Heart left ventricle (tissue), 16 donors: ENCODE measurements at regions not wholly inside any gene's neighbourhood (a gene's known extent, or its start where the extent isn't known, plus 50 kb on each side); places are given as distances from the start of the nearest gene placed in this dataset.
A peak's percentile ranks its signal among the peaks of the same experiment; 100 is the strongest.

Experiments
- ATAC-seq, 4 donors: fragments of 200-7000 bp; cut with Tn5 transposase; one replicate each; pipeline ENCODE4 v1.9.1; 2020 to 2022; ENCODE audit warnings: moderate library complexity in 4 of 4, mild to moderate bottlenecking in 3 of 4, moderate number of reproducible peaks in 1 of 4
- DNase-seq, 5 donors: peaks; one replicate each; pipeline ENCODE4 v3.0.0-alpha.2; 2020
- H3K27ac ChIP-seq, 12 donors: fragments of 200-600 bp; sonication (generic) in 4 of 12; one replicate each; pipeline versions ENCODE4 v1.5.0 to v1.8.0; 2016 to 2022; ENCODE audit warnings: mild to moderate bottlenecking in 2 of 12
- H3K27me3 ChIP-seq, 9 donors: fragments of 200-600 bp; sonication (generic) in 2 of 9; one replicate each; pipeline versions ENCODE4 v1.5.1 to v1.8.0; 2016 to 2022; ENCODE audit warnings: mild to moderate bottlenecking in 3 of 9
- H3K36me3 ChIP-seq, 9 donors: fragments of 200-600 bp; sonication (generic) in 2 of 9; one replicate each; pipeline versions ENCODE4 v1.5.0 to v1.8.0; 2018 to 2022; ENCODE audit warnings: mild to moderate bottlenecking in 2 of 9
- H3K4me1 ChIP-seq, 12 donors: fragments of 200-600 bp; sonication (generic) in 4 of 12; one replicate each; pipeline versions ENCODE4 v1.5.0 to v1.8.0; 2016 to 2022; ENCODE audit warnings: mild to moderate bottlenecking in 3 of 12
- H3K4me3 ChIP-seq, 12 donors: fragments of 200-600 bp; sonication (generic) in 4 of 12; one replicate each; pipeline versions ENCODE4 v1.5.0 to v1.8.0; 2017 to 2022; ENCODE audit warnings: mild to moderate bottlenecking in 9 of 12, moderate library complexity in 4 of 12
- H3K9me3 ChIP-seq, 12 donors: fragments of 200-600 bp; sonication (generic) in 4 of 12; one replicate each; pipeline versions ENCODE4 v1.5.0 to v1.8.0; 2016 to 2022; ENCODE audit warnings: mild to moderate bottlenecking in 1 of 12
- POLR2A ChIP-seq, 2 donors: fragments of 450-650 bp; IDR thresholded peaks; one replicate each; pipeline ENCODE4 v1.6.1; 2017; ENCODE audit warnings: antibody characterized with exemption in 2 of 2, mild to moderate bottlenecking in 2 of 2, moderate library complexity in 2 of 2
- WGBS, 4 donors: extraction: QIAGEN DNeasy Blood & Tissue Kit in 2 of 4; methylation state at CpG; one replicate each; pipeline versions ENCODE4 v1.1.5 to v1.1.7; 2013 to 2018; 5-methylcytosine and 5-hydroxymethylcytosine counted together
- intact Hi-C, 10 donors: fragments of 100-400 bp; cut with DNase I; formaldehyde crosslinking; loops; one replicate each; pipeline versions ENCODE4 v1.11.1 to v1.14.2; 2022
- TF ChIP-seq, protein P1 (sequence below), 12 donors: fragments of 200-600 bp; sonication (generic) in 4 of 12; IDR thresholded peaks; one replicate each; pipeline versions ENCODE4 v1.5.0 to v1.8.0; 2018 to 2022; ENCODE audit warnings: antibody characterized with exemption in 12 of 12, mild to moderate bottlenecking in 5 of 12
- donor health status: ischemic (EF 13 %, LVEDD 7.1; RV severe dilation, severe dysfunction).
- donor health status: healthy with polysubstance abuse.
- donor health status: DM: no; HTN: yes; CAD: no.
- donor health status: DM: no; HTN: no; CAD: no.
- donor health status: ischemic (EF 25% LVEDD 6.9; RV normal size, moderate dysfunction).
- donor health status: ischemic (EF 25% LVEDD 5.7; RV mildly dilated, moderate dysfunction).
- donor health status: healthy.
- donor health status: DM: yes; HTN: yes; CAD: no.
- donor health status: ischemic (EF 35%, LVEDD 5.7; RV mildly dilated, moderate dysfunction).
- donor health status: nonischemic (EF 11% LVEDD 7.7; RV severe dilation, severe dysfunction).
- donor health status: DM: yes; HTN: yes; CAD: no.
- donor health status: PGD.
- donor health status: ischemic (EF 29% LVEDD 5.4; RV normal size, mild dysfunction).
- donor health status: nonischemic (EF 23%, LVEDD 6.1; RV moderate dilation, normal function).

DNA sequence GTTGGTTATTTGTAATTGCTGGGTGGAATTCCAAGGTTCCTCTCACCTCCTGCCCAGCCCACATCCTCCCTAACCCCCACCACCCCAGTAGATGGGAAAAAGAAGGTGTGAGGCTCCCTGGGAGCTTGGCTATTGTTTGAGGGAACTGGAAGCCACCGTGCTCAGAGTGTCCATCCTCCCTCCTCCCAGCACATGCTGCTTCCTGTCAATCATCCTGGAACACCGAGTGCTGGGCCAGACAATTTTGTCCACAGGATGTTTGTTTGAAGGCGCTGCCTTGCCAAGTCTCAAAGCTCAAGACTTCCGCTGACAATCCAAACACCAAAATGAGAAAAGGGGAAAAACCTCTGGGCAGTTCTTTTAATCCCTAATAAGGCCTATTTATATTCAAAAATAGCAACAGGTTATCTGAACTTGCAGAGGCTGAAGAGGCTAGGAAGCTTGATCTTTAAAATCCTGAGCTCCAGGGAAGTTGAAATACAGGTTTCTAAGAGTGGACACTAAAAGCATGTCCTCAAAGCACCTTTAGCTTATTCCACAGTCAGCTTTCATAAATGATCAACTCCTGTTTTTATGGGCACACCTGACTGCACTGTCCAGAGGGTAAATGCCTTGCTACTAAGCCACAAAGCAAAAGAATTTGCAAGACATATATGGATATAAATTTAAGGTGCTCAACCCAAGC is 286.7 kb downstream of the NFIB start:
- WGBS, 4 donors, result 10 to 17% (median 13%) methylated on average over 4 of the region's 4 CpGs
- TF ChIP-seq, protein P1, sequence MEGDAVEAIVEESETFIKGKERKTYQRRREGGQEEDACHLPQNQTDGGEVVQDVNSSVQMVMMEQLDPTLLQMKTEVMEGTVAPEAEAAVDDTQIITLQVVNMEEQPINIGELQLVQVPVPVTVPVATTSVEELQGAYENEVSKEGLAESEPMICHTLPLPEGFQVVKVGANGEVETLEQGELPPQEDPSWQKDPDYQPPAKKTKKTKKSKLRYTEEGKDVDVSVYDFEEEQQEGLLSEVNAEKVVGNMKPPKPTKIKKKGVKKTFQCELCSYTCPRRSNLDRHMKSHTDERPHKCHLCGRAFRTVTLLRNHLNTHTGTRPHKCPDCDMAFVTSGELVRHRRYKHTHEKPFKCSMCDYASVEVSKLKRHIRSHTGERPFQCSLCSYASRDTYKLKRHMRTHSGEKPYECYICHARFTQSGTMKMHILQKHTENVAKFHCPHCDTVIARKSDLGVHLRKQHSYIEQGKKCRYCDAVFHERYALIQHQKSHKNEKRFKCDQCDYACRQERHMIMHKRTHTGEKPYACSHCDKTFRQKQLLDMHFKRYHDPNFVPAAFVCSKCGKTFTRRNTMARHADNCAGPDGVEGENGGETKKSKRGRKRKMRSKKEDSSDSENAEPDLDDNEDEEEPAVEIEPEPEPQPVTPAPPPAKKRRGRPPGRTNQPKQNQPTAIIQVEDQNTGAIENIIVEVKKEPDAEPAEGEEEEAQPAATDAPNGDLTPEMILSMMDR (IDR thresholded peaks at IDR 0.05), result no peak
- TF ChIP-seq POLR2A (IDR thresholded peaks at IDR 0.05), result no peak
- H3K9me3 ChIP-seq, result no peaks in the 10 kb centered on the region
- intact Hi-C loops, result loop anchor here in 7 of 10 donors (2.0 to 10.0 kb wide), 12 partner anchors 65 to 592 kb away; partner anchors contain the start of gene NFIB (in 3 of the 7)
- no peaks in the 10 kb centered on the region for H3K36me3 ChIP-seq
- H3K4me1 ChIP-seq, result peaks cover 0 to 62% (median 34%) of the 10 kb centered on the region in 12 donors
- no peak overlapping the region for H3K4me3 ChIP-seq
- peak; percentile 74 to 85 (median 77) for DNase-seq
- ATAC-seq, result peak; percentile 77 to 92 (median 86)
- peak overlapping the region; percentile 54 to 92 (median 82) for H3K27ac ChIP-seq
- H3K27me3 ChIP-seq, result no peaks in the 10 kb centered on the region

DNA sequence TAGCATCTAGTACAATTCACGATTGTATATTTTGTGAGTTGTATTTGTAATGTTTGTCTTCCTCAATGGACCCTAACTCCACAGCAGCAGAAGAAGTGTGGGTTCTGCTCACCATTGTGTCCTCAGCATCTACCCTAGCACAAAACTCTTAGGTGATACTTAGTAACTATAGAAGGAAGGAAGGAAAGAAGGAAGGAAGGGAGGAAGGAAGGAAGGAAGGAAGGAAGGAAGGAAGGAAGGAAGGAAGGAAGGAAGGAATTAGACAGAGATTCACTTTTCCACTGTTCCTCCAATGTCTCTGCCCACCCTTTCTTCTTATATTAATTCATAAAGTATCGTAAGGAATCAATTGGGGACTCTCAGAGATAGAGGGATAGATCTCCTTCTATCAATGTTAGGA is 288.2 kb downstream of the NFIB start:
- no peaks in the 10 kb centered on the region for H3K27me3 ChIP-seq
- DNase-seq (no peak), ATAC-seq (no peak)
- peaks cover 0 to 52% (median 25%) of the 10 kb centered on the region in 12 donors for H3K4me1 ChIP-seq
- H3K9me3 ChIP-seq, result no peaks in the 10 kb centered on the region
- no peak overlapping the region for H3K4me3 ChIP-seq
- no peak for TF ChIP-seq POLR2A (IDR thresholded peaks at IDR 0.05)
- TF ChIP-seq, protein P1 (IDR thresholded peaks at IDR 0.05), result no peak
- WGBS, 4 donors, result 43 to 87% (median 64%) methylated on average over 2 of the region's 2 CpGs
- intact Hi-C loops, result loop anchor here in 7 of 10 donors (2.0 to 10.0 kb wide), 12 partner anchors 67 to 591 kb away; partner anchors contain the start of gene NFIB (in 3 of the 7)
- H3K27ac ChIP-seq, result peak overlapping the region in 5 of 12 donors; percentile 27 to 89 (median 83)
- no peaks in the 10 kb centered on the region for H3K36me3 ChIP-seq

DNA sequence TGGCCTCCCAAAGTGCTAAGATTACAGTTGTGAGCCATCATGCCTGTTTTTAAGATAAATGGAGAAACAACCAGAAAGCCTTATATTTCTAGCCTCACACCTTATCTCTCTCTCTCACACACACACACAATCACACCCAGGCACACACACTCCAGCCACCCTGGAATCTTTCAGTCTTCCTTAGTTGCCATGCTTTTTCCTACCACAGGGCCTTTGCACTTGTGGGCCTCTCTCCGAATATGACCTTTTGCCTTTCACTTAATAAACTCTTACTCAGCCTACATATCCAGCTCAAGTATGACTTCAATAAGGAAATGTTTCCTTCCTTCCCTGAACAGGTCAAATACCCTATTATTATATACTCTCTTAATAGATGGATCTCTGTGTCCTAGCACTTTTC is 290.7 kb downstream of the NFIB start:
- no peak for TF ChIP-seq POLR2A (IDR thresholded peaks at IDR 0.05)
- TF ChIP-seq, protein P1 (IDR thresholded peaks at IDR 0.05), result no peak
- 92 to 99% (median 94%) methylated on average over 1 of the region's 1 CpG for WGBS, 4 donors
- ATAC-seq (no peak), DNase-seq (no peak)
- no peaks in the 10 kb centered on the region for H3K27me3 ChIP-seq
- peaks cover 0 to 36% (median 20%) of the 10 kb centered on the region in 12 donors for H3K4me1 ChIP-seq
- H3K9me3 ChIP-seq, result no peaks in the 10 kb centered on the region
- intact Hi-C loops, result loop anchor here in 5 of 10 donors (10.0 kb wide), 4 partner anchors 118 to 588 kb away; partner anchors contain the start of gene NFIB (in 2 of the 5)
- H3K36me3 ChIP-seq, result no peaks in the 10 kb centered on the region
- H3K4me3 ChIP-seq, result no peak overlapping the region
- no peak overlapping the region for H3K27ac ChIP-seq

DNA sequence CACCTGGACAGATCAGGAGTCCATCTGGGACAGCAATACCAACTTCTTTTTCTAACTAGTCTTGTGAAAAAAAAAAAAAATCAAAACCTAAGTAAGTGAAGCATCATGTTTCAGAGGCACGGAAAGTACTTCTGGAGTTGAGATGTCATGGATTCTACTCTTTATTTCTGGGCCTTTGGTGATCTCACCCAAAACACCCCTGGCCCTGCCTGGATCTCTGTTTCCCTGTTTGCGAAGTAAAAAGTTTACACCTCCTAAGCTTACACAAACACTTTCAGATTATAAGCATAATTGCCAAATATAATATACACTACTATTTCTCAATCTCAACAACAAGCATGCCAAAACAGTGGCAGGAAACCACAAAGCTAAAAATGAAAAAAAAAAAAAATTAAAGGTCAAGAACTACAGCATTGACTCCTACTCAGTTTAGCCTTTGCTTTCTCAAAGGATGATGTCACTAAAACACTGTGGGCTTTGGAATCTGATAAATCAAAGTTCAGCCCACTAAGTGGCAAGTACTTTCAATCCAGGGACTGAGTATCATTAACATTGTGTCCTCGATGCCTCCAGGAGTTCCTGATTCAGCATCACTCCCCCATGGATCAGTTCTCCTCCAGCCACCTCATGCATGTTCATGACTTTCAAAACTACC is 291.9 kb downstream of the NFIB start:
- no peaks in the 10 kb centered on the region for H3K36me3 ChIP-seq
- no peaks in the 10 kb centered on the region for H3K27me3 ChIP-seq
- H3K4me1 ChIP-seq, result peaks cover 0 to 31% (median 12%) of the 10 kb centered on the region in 12 donors
- H3K27ac ChIP-seq, result no peak overlapping the region
- 55 to 81% (median 65%) methylated on average over 3 of the region's 3 CpGs for WGBS, 4 donors
- ATAC-seq (peak in 2 of 4 donors; percentile 27 to 39), DNase-seq (no peak)
- no peak overlapping the region for H3K4me3 ChIP-seq
- H3K9me3 ChIP-seq, result no peaks in the 10 kb centered on the region
- intact Hi-C loops, result loop anchor here in 5 of 10 donors (10.0 kb wide), 4 partner anchors 117 to 587 kb away; partner anchors contain the start of gene NFIB (in 2 of the 5)
- TF ChIP-seq, protein P1 (IDR thresholded peaks at IDR 0.05), result no peak
- TF ChIP-seq POLR2A (IDR thresholded peaks at IDR 0.05), result no peak
